ENCODE measurements at regions not wholly inside any gene's neighbourhood (a gene's known extent, or its start where the extent isn't known, plus 50 kb on each side); places are given as distances from the start of the nearest gene placed in this dataset.
A peak's percentile ranks its signal among the peaks of the same experiment; 100 is the strongest.

DNA sequence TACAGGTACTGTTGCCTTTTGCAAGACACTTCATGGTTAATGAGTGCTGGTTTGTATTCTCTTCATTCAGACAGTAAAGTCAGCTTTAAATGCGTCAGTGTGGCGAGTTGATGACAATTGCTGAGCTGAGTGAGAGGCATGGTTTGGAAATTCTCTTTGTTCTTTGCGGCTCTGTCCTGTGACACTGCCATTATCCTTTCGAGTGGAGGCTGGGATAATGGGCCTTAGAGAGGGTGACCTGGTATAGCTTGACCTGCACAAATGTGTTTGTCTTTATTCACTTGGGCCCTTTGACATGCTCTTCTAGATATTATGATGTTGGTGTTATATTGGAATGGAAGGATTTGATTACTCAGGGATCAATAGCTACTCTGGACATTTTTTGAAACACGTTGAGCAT is 208.5 kb upstream of the FAT1 start:
- 89% methylated on average over 5 of the region's 5 CpGs for WGBS (ENCODE audit: insufficient coverage, low coverage, low lambda C conversion rate, missing lambda C conversion rate)
- intact Hi-C loops (cut with DNase I) = no loop called here

DNA sequence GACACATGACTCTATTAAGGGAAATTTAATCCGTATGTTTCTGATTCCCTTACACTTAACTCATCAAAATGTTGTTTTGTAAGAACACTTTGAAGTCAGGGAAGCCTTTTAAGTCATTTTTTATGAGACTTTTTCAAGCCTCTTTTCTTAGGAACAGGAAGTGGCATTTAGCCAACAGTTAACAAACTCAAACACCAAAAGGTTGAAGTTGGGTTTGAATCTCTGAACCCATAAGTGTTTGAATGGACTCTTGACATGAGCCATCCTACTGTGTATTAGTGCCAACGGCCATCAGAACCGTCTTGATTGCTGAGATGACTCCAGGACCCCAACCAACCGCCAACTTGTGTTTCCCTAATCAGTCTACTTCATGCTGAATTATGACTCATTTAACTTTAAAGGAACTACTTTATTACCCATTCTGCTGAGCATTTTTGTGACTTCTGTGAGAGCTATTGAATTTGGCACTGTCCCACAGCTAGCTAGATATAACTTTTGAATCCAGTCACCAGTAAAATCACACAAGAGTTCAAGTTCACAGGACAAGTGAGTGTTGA is 209.1 kb upstream of the FAT1 start:
- ATAC-seq (peak in 1 of 4 donors; percentile 8), DNase-seq (no peak)
- 51% methylated on average over 3 of the region's 4 CpGs for WGBS (ENCODE audit: insufficient coverage, low coverage, low lambda C conversion rate, missing lambda C conversion rate)

More for the DNA sequence above, 208.5 kb upstream of the FAT1 start:
- no peak for TF ChIP-seq POLR2A (IDR thresholded peaks at IDR 0.05)
- TF ChIP-seq, protein P1, sequence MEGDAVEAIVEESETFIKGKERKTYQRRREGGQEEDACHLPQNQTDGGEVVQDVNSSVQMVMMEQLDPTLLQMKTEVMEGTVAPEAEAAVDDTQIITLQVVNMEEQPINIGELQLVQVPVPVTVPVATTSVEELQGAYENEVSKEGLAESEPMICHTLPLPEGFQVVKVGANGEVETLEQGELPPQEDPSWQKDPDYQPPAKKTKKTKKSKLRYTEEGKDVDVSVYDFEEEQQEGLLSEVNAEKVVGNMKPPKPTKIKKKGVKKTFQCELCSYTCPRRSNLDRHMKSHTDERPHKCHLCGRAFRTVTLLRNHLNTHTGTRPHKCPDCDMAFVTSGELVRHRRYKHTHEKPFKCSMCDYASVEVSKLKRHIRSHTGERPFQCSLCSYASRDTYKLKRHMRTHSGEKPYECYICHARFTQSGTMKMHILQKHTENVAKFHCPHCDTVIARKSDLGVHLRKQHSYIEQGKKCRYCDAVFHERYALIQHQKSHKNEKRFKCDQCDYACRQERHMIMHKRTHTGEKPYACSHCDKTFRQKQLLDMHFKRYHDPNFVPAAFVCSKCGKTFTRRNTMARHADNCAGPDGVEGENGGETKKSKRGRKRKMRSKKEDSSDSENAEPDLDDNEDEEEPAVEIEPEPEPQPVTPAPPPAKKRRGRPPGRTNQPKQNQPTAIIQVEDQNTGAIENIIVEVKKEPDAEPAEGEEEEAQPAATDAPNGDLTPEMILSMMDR (IDR thresholded peaks at IDR 0.05) = no peak
- H3K27ac ChIP-seq = no peak overlapping the region
- no peaks in the 10 kb centered on the region for H3K27me3 ChIP-seq
- H3K4me1 ChIP-seq = peaks cover 0 to 5% (median 0%) of the 10 kb centered on the region in 4 donors
- no peak overlapping the region for H3K4me3 ChIP-seq
- ATAC-seq = no peak
- H3K9me3 ChIP-seq = no peaks in the 10 kb centered on the region
- H3K36me3 ChIP-seq = no peaks in the 10 kb centered on the region
- no peak for DNase-seq

DNA sequence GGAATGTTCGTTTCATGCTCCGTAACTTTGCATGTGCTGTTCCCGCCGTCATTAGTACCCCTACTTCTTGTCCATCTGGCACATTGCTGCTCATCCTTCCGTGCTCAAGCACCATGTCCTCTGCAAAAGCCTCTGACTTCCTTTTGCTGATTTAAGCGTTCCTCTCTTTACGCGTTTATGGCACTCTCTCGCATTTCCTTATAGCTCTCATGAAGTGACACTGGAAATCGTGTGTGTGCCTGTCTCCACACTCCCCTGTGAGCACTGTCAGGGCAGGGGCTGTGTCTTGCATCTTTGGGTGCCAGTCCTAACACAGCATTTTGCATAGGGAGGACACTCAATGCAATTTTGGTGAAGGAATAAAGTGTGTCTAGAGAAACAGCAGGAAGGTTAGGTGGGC is 210.6 kb upstream of the FAT1 start:
- no peak for TF ChIP-seq POLR2A (IDR thresholded peaks at IDR 0.05)
- TF ChIP-seq, protein P1 (IDR thresholded peaks at IDR 0.05) = no peak
- WGBS (ENCODE audit: insufficient coverage, low coverage, low lambda C conversion rate, missing lambda C conversion rate) = 84% methylated on average over 10 of the region's 10 CpGs
- no peak overlapping the region for H3K4me3 ChIP-seq
- no peaks in the 10 kb centered on the region for H3K36me3 ChIP-seq
- intact Hi-C loops (cut with DNase I) = no loop called here
- no peaks in the 10 kb centered on the region for H3K27me3 ChIP-seq
- ATAC-seq (no peak), DNase-seq (no peak)
- H3K9me3 ChIP-seq = no peaks in the 10 kb centered on the region
- no peak overlapping the region for H3K27ac ChIP-seq
- peaks cover 0 to 5% (median 0%) of the 10 kb centered on the region in 4 donors for H3K4me1 ChIP-seq

More for the DNA sequence above, 209.1 kb upstream of the FAT1 start:
- Histone ChIP-seq H3K9me3 (no peaks in the 10 kb centered on the region), H3K27ac (no peak overlapping the region), H3K27me3 (no peaks in the 10 kb centered on the region), H3K4me1 (peaks cover 0 to 5% (median 0%) of the 10 kb centered on the region in 4 donors), H3K36me3 (no peaks in the 10 kb centered on the region), H3K4me3 (no peak overlapping the region)
- intact Hi-C loops (cut with DNase I) = no loop called here
- TF ChIP-seq POLR2A (IDR thresholded peaks at IDR 0.05) = no peak
- TF ChIP-seq, protein P1 (IDR thresholded peaks at IDR 0.05) = no peak

DNA sequence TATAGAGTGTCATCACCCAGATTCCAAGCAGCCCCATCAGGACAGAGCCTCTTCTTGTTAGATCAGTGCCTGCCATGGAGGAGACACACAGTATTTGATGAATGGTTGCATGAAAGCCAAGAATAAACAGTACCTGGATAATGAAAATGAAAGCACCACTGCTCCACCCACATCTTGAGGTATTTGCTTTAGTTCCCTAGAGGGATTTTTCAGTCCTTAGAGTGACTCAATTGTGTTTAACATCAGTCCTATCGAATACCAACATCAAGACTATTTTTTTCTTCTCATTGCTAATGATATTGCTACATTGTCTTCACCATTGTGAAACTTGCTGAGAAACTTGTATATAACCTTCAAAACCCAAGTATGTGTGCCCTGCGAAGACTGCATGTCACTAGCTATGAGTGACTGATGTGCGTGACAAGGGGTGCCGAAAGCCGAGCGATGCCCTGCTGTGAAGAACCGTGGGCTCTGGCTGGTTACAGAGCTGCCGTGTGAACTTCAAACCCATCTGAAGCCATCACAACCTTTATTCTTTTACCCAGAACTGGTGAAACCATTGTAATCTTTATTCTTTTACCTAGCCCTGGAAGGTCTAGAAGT is 211.3 kb upstream of the FAT1 start:
- peaks cover 0 to 5% (median 0%) of the 10 kb centered on the region in 4 donors for H3K4me1 ChIP-seq
- no peak overlapping the region for H3K27ac ChIP-seq
- intact Hi-C loops (cut with DNase I) = no loop called here
- no peaks in the 10 kb centered on the region for H3K36me3 ChIP-seq
- DNase-seq = no peak
- H3K27me3 ChIP-seq = no peaks in the 10 kb centered on the region
- WGBS (ENCODE audit: insufficient coverage, low coverage, low lambda C conversion rate, missing lambda C conversion rate) = 91% methylated on average over 8 of the region's 8 CpGs
- H3K4me3 ChIP-seq = no peak overlapping the region
- H3K9me3 ChIP-seq = no peaks in the 10 kb centered on the region
- ATAC-seq = peak in 1 of 4 donors; percentile 26
- TF ChIP-seq POLR2A (IDR thresholded peaks at IDR 0.05) = no peak

DNA sequence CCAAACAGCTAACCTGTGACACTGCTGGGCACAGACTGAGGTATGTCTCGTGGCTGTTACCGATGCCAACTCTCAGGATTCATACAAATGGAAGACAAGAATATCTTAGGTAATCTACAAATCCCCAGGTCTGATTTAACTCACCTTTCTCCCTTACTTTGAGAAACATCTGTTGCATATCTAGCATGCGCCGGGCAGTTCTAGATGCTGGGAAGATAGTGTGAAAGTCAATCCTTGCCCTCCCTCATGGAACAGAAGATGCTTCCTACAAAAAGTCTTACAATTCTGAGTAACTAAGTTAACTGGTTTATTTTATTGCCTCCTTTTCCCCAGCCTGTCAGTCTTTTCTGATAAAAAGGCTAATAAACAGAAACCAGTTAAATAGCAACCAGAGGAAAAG is 212.2 kb upstream of the FAT1 start:
- peaks cover 0 to 5% (median 0%) of the 10 kb centered on the region in 4 donors for H3K4me1 ChIP-seq
- TF ChIP-seq, protein P1 (IDR thresholded peaks at IDR 0.05) = no peak
- no peak for TF ChIP-seq POLR2A (IDR thresholded peaks at IDR 0.05)
- no peak for DNase-seq
- ATAC-seq = no peak
- H3K27ac ChIP-seq = no peak overlapping the region
- 100% methylated on average over 2 of the region's 4 CpGs for WGBS (ENCODE audit: insufficient coverage, low coverage, low lambda C conversion rate, missing lambda C conversion rate)
- H3K27me3 ChIP-seq = no peaks in the 10 kb centered on the region
- intact Hi-C loops (cut with DNase I) = no loop called here
- no peaks in the 10 kb centered on the region for H3K36me3 ChIP-seq
- no peaks in the 10 kb centered on the region for H3K9me3 ChIP-seq
- no peak overlapping the region for H3K4me3 ChIP-seq
